ENCODE measurements at regions not wholly inside any gene's neighbourhood (a gene's known extent, or its start where the extent isn't known, plus 50 kb on each side); places are given as distances from the start of the nearest gene placed in this dataset.

- H3K4me3 Mint-ChIP-seq: no peak overlapping the region
- H3K27ac Mint-ChIP-seq: no peak overlapping the region
- H3K27me3 Mint-ChIP-seq: no peaks in the 10 kb centered on the region
- H3K9me3 Mint-ChIP-seq: no peaks in the 10 kb centered on the region
- H3K4me1 Mint-ChIP-seq (ENCODE audit: low read depth): no peaks in the 10 kb centered on the region
- H3K36me3 Mint-ChIP-seq (ENCODE audit: low read depth): no peaks in the 10 kb centered on the region
Measured at GRCh38 chr9:17970277-17970676, 391.4 kb downstream of the SH3GL2 start.

GRCh38 chr9:17978773-17979172, 399.9 kb downstream of the SH3GL2 start:
- Mint-ChIP-seq H3K36me3 (ENCODE audit: low read depth) (no peaks in the 10 kb centered on the region), H3K27me3 (no peaks in the 10 kb centered on the region), H3K9me3 (peaks cover 26% of the 10 kb centered on the region), H3K27ac (no peak overlapping the region), H3K4me1 (ENCODE audit: low read depth) (no peaks in the 10 kb centered on the region), H3K4me3 (no peak overlapping the region)

DNA sequence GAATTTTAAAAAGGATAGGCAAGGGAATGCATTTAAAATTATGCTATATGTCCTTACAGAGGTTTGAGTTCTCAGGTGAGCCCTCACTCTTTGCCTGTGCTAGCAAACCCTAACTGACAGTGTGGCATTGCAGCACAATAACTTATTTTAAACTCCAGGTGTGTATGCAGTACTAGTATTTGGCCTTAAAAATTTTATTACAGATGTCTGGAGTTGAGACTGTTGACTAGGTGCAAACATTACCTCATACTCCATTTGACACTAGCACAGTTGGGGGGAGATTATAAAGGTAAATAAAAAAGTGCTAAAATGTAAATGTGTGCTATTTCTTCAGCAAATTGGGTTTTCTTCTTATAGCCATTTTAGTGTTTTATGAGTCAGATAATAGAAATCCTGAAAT, 407.7 kb downstream of the SH3GL2 start:
- H3K9me3 Mint-ChIP-seq: peaks cover 4% of the 10 kb centered on the region
- H3K4me3 Mint-ChIP-seq: no peak overlapping the region
- no peaks in the 10 kb centered on the region for H3K27me3 Mint-ChIP-seq
- no peak overlapping the region for H3K27ac Mint-ChIP-seq
- H3K4me1 Mint-ChIP-seq (ENCODE audit: low read depth): no peaks in the 10 kb centered on the region
- no peaks in the 10 kb centered on the region for H3K36me3 Mint-ChIP-seq (ENCODE audit: low read depth)

GRCh38 chr9:17987189-17987588, 408.3 kb downstream of the SH3GL2 start:
- Mint-ChIP-seq H3K27ac (no peak overlapping the region), H3K4me1 (ENCODE audit: low read depth) (no peaks in the 10 kb centered on the region), H3K4me3 (no peak overlapping the region), H3K9me3 (no peaks in the 10 kb centered on the region), H3K36me3 (ENCODE audit: low read depth) (no peaks in the 10 kb centered on the region), H3K27me3 (no peaks in the 10 kb centered on the region)

DNA sequence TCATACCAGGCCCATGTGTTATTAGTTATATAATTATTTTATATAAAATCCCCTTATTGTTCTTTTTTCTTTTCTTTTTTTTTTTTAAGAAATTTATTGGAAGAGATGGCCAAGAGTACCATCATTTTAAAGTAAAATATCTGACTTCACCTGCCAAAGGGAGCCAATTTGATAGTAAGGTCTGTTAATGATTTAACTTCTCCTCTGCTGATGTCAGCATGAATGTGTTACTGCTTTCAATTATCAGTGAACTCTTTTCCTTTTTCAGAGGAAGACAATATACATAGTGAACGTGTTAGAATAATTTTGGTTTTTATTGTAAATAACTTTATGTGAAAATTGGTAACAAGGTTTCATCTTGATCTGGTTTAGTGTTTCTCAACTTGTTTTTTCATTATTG, 409.6 kb downstream of the SH3GL2 start:
- H3K36me3 Mint-ChIP-seq (ENCODE audit: low read depth): no peaks in the 10 kb centered on the region
- H3K4me3 Mint-ChIP-seq: no peak overlapping the region
- H3K9me3 Mint-ChIP-seq: no peaks in the 10 kb centered on the region
- H3K27ac Mint-ChIP-seq: no peak overlapping the region
- no peaks in the 10 kb centered on the region for H3K4me1 Mint-ChIP-seq (ENCODE audit: low read depth)
- no peaks in the 10 kb centered on the region for H3K27me3 Mint-ChIP-seq

DNA sequence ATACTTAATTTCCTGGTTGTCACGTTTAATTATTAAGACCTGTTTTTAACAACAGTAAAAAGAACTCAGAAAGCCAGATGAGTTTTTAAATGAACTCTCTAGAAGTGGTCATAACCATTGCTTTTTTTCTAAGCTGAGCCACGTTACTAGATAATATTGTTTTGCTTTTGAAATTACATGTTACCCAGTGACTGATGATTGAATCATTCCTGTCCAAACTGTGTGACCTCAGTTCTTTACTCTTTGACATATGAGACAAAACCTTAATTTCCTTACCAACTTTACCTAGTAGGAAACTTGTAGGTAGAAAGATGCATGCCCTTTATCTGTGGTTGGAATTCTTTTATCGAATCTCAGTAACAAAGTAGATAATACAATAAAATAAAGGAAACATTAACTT, 411.7 kb downstream of the SH3GL2 start:
- Mint-ChIP-seq H3K9me3 (no peaks in the 10 kb centered on the region), H3K27me3 (no peaks in the 10 kb centered on the region), H3K36me3 (ENCODE audit: low read depth) (no peaks in the 10 kb centered on the region), H3K4me3 (no peak overlapping the region), H3K27ac (no peak overlapping the region), H3K4me1 (ENCODE audit: low read depth) (no peaks in the 10 kb centered on the region)

GRCh38 chr9:17993024-17993423, 414.2 kb downstream of the SH3GL2 start:
- H3K4me1 Mint-ChIP-seq (ENCODE audit: low read depth): no peaks in the 10 kb centered on the region
- no peak overlapping the region for H3K27ac Mint-ChIP-seq
- H3K27me3 Mint-ChIP-seq: no peaks in the 10 kb centered on the region
- no peaks in the 10 kb centered on the region for H3K36me3 Mint-ChIP-seq (ENCODE audit: low read depth)
- no peak overlapping the region for H3K4me3 Mint-ChIP-seq
- H3K9me3 Mint-ChIP-seq: no peaks in the 10 kb centered on the region

GRCh38 chr9:17994695-17995425, 416.0 kb downstream of the SH3GL2 start:
- Mint-ChIP-seq H3K4me3 (no peak overlapping the region), H3K27ac (no peak overlapping the region), H3K27me3 (no peaks in the 10 kb centered on the region), H3K4me1 (ENCODE audit: low read depth) (no peaks in the 10 kb centered on the region), H3K36me3 (ENCODE audit: low read depth) (no peaks in the 10 kb centered on the region), H3K9me3 (no peaks in the 10 kb centered on the region)

DNA sequence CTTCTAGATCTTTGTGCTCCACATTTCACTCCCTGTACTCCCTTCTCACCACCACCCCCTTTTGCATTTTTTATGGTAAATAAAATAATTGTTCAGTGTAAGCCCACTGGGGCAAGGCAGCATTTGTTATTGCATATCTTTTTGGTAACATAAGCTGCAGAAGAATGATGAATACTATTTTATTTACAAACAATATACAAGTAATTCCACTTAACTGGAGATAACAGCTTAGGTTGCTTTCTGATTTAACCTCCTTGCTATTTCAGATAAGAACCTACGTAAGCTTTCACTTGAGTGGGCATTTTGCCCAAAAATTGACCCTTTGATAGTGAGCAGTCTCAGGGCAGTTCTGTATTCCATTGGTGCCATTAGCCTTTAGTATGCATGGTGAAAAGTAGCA, 417.9 kb downstream of the SH3GL2 start:
- no peak overlapping the region for H3K27ac Mint-ChIP-seq
- no peaks in the 10 kb centered on the region for H3K9me3 Mint-ChIP-seq
- no peak overlapping the region for H3K4me3 Mint-ChIP-seq
- H3K4me1 Mint-ChIP-seq (ENCODE audit: low read depth): no peaks in the 10 kb centered on the region
- no peaks in the 10 kb centered on the region for H3K27me3 Mint-ChIP-seq
- no peaks in the 10 kb centered on the region for H3K36me3 Mint-ChIP-seq (ENCODE audit: low read depth)

- no peaks in the 10 kb centered on the region for H3K36me3 Mint-ChIP-seq (ENCODE audit: low read depth)
- no peaks in the 10 kb centered on the region for H3K9me3 Mint-ChIP-seq
- H3K4me1 Mint-ChIP-seq (ENCODE audit: low read depth): no peaks in the 10 kb centered on the region
- no peak overlapping the region for H3K27ac Mint-ChIP-seq
- H3K27me3 Mint-ChIP-seq: no peaks in the 10 kb centered on the region
- no peak overlapping the region for H3K4me3 Mint-ChIP-seq
Measured at GRCh38 chr9:18002718-18003438, 424.0 kb downstream of the SH3GL2 start.

DNA sequence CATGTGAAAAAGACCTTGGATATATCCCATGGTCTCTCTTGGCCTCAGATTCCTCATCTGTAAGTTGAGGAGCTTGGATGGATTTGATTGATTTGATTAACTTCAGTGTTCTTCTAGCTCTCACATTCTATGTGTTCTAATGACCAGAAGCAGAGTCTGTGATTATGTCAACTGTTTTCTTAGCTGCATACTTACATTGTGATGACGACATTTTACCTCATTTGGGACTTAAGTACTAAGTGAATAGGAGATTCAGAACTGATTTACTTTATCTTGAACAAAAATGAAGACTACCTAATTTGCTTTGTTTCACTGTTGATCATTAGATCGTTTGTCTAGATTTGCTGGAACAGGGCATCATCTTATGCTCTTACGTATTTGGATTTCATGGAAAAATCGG, 427.7 kb downstream of the SH3GL2 start:
- Mint-ChIP-seq H3K27ac (no peak overlapping the region), H3K27me3 (no peaks in the 10 kb centered on the region), H3K36me3 (ENCODE audit: low read depth) (no peaks in the 10 kb centered on the region), H3K9me3 (peaks cover 3% of the 10 kb centered on the region), H3K4me3 (no peak overlapping the region), H3K4me1 (ENCODE audit: low read depth) (no peaks in the 10 kb centered on the region)

GRCh38 chr9:18007621-18008020, 428.8 kb downstream of the SH3GL2 start:
- H3K27me3 Mint-ChIP-seq: no peaks in the 10 kb centered on the region
- H3K4me3 Mint-ChIP-seq: no peak overlapping the region
- H3K27ac Mint-ChIP-seq: no peak overlapping the region
- H3K4me1 Mint-ChIP-seq (ENCODE audit: low read depth): no peaks in the 10 kb centered on the region
- H3K9me3 Mint-ChIP-seq: peaks cover 3% of the 10 kb centered on the region
- no peaks in the 10 kb centered on the region for H3K36me3 Mint-ChIP-seq (ENCODE audit: low read depth)

DNA sequence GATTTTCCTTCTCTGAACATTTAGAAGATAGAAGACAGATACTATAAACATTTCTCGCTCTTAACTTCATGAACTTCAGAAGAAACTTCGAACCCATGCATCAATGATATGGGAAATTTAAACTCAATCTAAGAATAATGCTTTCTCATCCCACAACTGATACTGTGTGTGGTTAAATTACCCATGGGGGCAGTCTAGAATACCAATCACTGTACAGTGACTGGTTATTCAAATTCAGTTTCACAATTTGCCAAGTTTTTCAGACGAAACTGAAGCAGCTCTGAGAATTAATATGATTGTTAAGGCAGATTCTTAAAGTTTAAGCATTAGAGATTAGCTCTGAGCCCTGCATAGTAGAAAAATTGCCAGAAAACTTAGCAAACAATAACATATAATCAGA, 431.0 kb downstream of the SH3GL2 start:
- Mint-ChIP-seq H3K9me3 (peaks cover 3% of the 10 kb centered on the region), H3K27ac (no peak overlapping the region), H3K4me1 (ENCODE audit: low read depth) (no peaks in the 10 kb centered on the region), H3K36me3 (ENCODE audit: low read depth) (no peaks in the 10 kb centered on the region), H3K4me3 (no peak overlapping the region), H3K27me3 (no peaks in the 10 kb centered on the region)

- Mint-ChIP-seq H3K9me3 (peaks cover 3% of the 10 kb centered on the region), H3K27me3 (no peaks in the 10 kb centered on the region), H3K4me3 (no peak overlapping the region), H3K36me3 (ENCODE audit: low read depth) (no peaks in the 10 kb centered on the region), H3K27ac (no peak overlapping the region), H3K4me1 (ENCODE audit: low read depth) (no peaks in the 10 kb centered on the region)
Measured at GRCh38 chr9:18010492-18010891, 431.6 kb downstream of the SH3GL2 start.

DNA sequence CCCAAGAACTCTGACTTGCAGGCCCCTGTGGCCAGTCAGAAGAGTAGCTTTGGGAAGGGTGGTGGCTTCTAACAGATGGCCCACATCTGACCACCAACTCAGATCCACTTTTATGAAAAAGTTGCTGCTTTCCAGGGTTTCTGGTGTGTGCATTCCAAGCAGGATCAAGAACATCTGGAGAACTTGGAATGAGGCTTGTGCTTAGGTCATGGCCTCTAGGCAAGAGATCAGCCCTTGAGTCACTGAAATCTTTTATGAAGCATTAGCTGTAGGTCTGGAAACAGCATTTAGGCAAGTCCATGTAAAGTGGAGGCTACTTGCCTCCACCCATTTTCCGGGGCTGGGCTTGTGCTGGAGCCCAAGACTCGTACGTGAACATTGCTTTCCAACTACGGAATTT, 433.3 kb downstream of the SH3GL2 start:
- no peak overlapping the region for H3K4me3 Mint-ChIP-seq
- H3K36me3 Mint-ChIP-seq (ENCODE audit: low read depth): no peaks in the 10 kb centered on the region
- no peak overlapping the region for H3K27ac Mint-ChIP-seq
- no peaks in the 10 kb centered on the region for H3K27me3 Mint-ChIP-seq
- peaks cover 3% of the 10 kb centered on the region for H3K9me3 Mint-ChIP-seq
- H3K4me1 Mint-ChIP-seq (ENCODE audit: low read depth): no peaks in the 10 kb centered on the region

GRCh38 chr9:18014556-18014955, 435.7 kb downstream of the SH3GL2 start:
- Mint-ChIP-seq H3K9me3 (no peaks in the 10 kb centered on the region), H3K27ac (no peak overlapping the region), H3K4me3 (no peak overlapping the region), H3K27me3 (no peaks in the 10 kb centered on the region), H3K4me1 (ENCODE audit: low read depth) (no peaks in the 10 kb centered on the region), H3K36me3 (ENCODE audit: low read depth) (no peaks in the 10 kb centered on the region)

Measured in stimulated activated naive CD8-positive, alpha-beta T cell treated with anti-CD3 and anti-CD28 coated beads, Interleukin-15, Interleukin-2, amounts not matched to agents 100 ng/mL and 50 ng/mL, for 24 hours (primary cell).